ENCODE measurements at regions not wholly inside any gene's neighbourhood (a gene's known extent, or its start where the extent isn't known, plus 50 kb on each side); places are given as distances from the start of the nearest gene placed in this dataset.

GRCh38 chr3:18635215-18635614 lies 210.1 kb upstream of the SATB1 start:
- peak; percentile 49 for DNase-seq (ENCODE audit: low spot score)

- no peak for DNase-seq (ENCODE audit: low spot score)
Observed at GRCh38 chr3:18634461-18634860, 209.3 kb upstream of the SATB1 start.

GRCh38 chr3:18633002-18633401 lies 207.9 kb upstream of the SATB1 start:
- no peak for DNase-seq (ENCODE audit: low spot score)

GRCh38 chr3:18630295-18630694 lies 205.2 kb upstream of the SATB1 start:
- no peak for DNase-seq (ENCODE audit: low spot score)

GRCh38 chr3:18625085-18625484 lies 199.9 kb upstream of the SATB1 start:
- no peak for DNase-seq (ENCODE audit: low spot score)

GRCh38 chr3:18623220-18623619 lies 198.1 kb upstream of the SATB1 start:
- DNase-seq (ENCODE audit: low spot score), result no peak

GRCh38 chr3:18618723-18619122 lies 193.6 kb upstream of the SATB1 start:
- no peak for DNase-seq (ENCODE audit: low spot score)

GRCh38 chr3:18611991-18612390 lies 186.9 kb upstream of the SATB1 start:
- DNase-seq (ENCODE audit: low spot score), result no peak

GRCh38 chr3:18609187-18609586 lies 184.0 kb upstream of the SATB1 start:
- DNase-seq (ENCODE audit: low spot score), result no peak

GRCh38 chr3:18597919-18598318 lies 172.8 kb upstream of the SATB1 start:
- no peak for DNase-seq (ENCODE audit: low spot score)

GRCh38 chr3:18593231-18593630 lies 168.1 kb upstream of the SATB1 start:
- no peak for DNase-seq (ENCODE audit: low spot score)

- no peak for DNase-seq (ENCODE audit: low spot score)
Observed at GRCh38 chr3:18591120-18591519, 166.0 kb upstream of the SATB1 start.

GRCh38 chr3:18586076-18586475 lies 160.9 kb upstream of the SATB1 start:
- no peak for DNase-seq (ENCODE audit: low spot score)

GRCh38 chr3:18585004-18585968 lies 160.1 kb upstream of the SATB1 start:
- no peak for DNase-seq (ENCODE audit: low spot score)

- DNase-seq (ENCODE audit: low spot score), result peak; percentile 52
Observed at GRCh38 chr3:18580268-18580667, 155.1 kb upstream of the SATB1 start.

- DNase-seq (ENCODE audit: low spot score), result no peak
Observed at GRCh38 chr3:18579661-18580060, 154.5 kb upstream of the SATB1 start.

GRCh38 chr3:18575573-18575972 lies 150.4 kb upstream of the SATB1 start:
- no peak for DNase-seq (ENCODE audit: low spot score)

GRCh38 chr3:18572809-18573208 lies 147.7 kb upstream of the SATB1 start:
- DNase-seq (ENCODE audit: low spot score), result no peak

- DNase-seq (ENCODE audit: low spot score), result no peak
Observed at GRCh38 chr3:18567293-18567692, 142.2 kb upstream of the SATB1 start.

- DNase-seq (ENCODE audit: low spot score), result no peak
Observed at GRCh38 chr3:18562364-18563154, 137.4 kb upstream of the SATB1 start.

- DNase-seq (ENCODE audit: low spot score), result peak; percentile 72
Observed at GRCh38 chr3:18559331-18559842, 134.2 kb upstream of the SATB1 start.

GRCh38 chr3:18558507-18558906 lies 133.4 kb upstream of the SATB1 start:
- no peak for DNase-seq (ENCODE audit: low spot score)

Data from HT-29 (cell line).